GM21576 (cell line): ENCODE measurements at regions not wholly inside any gene's neighbourhood (a gene's known extent, or its start where the extent isn't known, plus 50 kb on each side); places are given as distances from the start of the nearest gene placed in this dataset.
A peak's percentile ranks its signal among the peaks of the same experiment; 100 is the strongest.
"Not testable (repeated sequence)": the region's sequence is repeated elsewhere in the genome, so short reads cannot be mapped to it uniquely, and the experiment has no call there.

Experiments used
- ATAC-seq: cut with Tn5 transposase; IDR thresholded peaks from one replicate; pipeline ENCODE4 v1.9.1; 2021; ENCODE audit warnings: mild to moderate bottlenecking, moderate library complexity; ENCODE audit not compliant: unreplicated experiment

GRCh38 chr6:47180633-47181032, 129.1 kb downstream of the TNFRSF21 start:
- ATAC-seq: no peak

GRCh38 chr6:47179286-47179685, 130.4 kb downstream of the TNFRSF21 start:
- ATAC-seq: no peak

DNA sequence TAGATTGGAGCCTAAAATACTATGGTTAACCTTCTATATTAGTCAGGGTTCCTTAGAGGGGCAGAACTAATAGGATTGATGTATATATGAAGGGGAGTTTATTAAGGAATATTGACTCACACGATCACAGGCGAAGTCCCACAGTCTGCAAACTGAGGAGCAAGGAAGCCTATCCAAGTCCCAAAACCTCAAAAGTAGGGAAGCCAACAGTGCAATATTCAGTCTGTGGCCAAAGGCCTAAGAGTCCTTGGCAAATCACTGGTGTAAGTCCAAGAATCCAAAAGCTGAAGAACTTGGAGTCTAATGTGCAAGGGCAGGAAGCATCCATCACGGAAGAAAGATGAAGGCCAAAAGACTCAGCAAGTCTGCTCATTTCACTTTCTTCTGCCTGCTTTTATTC, 133.5 kb upstream of the ADGRF1 start:
- no peak for ATAC-seq

DNA sequence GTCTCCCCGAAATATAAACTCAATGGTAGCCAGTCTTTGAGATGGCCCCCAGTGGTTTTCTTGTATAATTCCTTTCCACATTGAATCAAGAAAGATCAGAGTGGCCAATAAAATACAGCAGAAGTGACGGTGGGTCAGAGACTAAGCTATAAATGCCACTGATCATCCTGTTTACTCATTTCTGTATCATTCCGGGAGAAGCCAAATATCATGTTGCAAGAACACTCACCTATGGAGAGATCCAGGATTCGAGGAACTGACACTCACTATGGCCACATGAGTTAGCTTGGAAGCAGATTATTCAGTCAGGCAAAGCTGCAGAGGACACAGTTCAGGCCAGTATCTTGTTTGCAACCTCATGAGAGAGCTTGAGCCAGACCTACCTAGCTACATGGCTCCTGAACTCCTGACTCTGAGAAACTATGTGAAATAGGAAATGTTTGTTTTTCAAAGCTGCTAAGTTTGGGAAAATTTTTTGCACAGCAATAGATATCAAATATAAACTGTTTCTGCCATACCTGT, 132.4 kb upstream of the ADGRF1 start:
- no peak for ATAC-seq

DNA sequence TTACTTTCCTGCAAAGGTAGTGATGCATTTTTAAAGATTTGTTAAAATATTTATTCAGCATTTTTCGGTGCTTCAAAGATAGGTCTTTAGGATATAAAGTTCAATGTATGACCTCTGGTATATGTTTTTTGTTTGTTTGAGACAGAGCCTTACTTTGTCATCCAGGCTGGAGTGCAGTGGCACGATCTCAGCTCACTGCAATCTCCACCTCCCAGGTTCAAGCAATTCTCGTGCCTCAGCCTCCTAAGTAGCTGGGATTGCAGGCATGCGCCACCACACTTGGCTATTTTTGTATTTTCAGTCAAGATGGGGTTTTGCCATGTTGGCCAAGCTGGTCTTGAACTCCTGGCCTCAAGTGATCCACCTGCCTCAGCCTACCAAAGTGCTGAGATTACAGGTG, 131.9 kb upstream of the ADGRF1 start:
- not testable (repeated sequence) for ATAC-seq

GRCh38 chr6:47173145-47173544, 131.0 kb upstream of the ADGRF1 start:
- not testable (repeated sequence) for ATAC-seq

- ATAC-seq: no peak
Observed at GRCh38 chr6:47170617-47170947, 128.4 kb upstream of the ADGRF1 start.

GRCh38 chr6:47169785-47170616, 127.9 kb upstream of the ADGRF1 start:
- ATAC-seq: no peak

DNA sequence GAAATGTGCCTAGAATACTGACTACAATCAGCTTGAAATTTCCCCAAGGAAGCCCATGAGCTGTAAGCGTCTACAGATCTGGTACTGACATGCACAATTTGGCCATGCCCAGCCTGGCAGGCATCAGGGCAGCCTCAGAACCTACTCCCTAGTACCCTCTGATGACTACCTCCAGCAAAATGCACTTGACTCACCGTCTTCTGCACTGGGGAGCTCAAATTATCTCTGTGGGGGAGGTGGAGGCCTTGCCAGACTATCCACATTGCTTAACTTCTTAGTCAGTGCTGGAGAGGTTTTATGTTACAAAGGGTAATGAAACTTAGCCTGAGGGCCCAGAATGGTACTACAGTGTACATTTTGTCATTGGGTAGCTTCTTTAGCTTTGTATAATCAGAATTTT, 126.0 kb upstream of the ADGRF1 start:
- ATAC-seq: no peak

DNA sequence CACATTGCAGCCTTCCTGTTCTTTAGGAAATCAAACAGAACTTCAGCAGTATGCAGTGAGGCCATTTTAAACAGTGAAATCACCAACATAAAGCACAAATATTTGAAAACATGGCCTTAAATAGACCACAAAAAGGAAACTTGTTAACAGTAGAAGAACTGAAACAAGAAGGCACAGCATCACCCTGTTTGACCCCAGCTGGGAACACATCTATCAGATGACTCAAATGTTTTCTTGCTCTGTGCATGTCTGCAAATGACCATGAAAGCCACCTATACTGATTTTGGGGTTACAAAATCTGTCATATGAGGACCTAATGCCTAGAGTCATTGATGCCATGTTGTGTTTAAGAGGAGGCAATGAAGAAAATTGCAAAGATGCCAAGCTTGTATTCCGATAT, 123.8 kb upstream of the ADGRF1 start:
- ATAC-seq: peak; percentile 88

- ATAC-seq: no peak
Observed at GRCh38 chr6:47164877-47165276, 122.7 kb upstream of the ADGRF1 start.

DNA sequence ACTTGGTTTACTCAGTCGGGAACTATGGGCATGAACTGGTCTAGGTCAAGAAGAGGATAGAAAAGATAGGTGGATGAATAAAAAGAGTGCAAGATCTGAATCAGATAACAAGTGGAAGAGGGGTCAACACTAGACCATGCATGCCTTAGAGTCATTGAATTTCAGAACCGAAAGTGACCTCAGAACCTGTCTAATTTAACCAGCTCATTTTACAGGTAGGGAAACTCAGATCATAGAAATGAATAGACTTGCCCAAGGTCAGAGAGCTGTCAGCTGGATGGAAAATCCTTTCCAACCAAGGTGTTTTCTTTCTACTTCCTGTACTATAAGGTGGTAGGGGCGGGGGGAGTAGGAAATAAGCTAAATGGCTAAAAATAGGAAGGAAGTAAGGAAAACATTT, 121.4 kb upstream of the ADGRF1 start:
- no peak for ATAC-seq

GRCh38 chr6:47162793-47163192, 120.7 kb upstream of the ADGRF1 start:
- no peak for ATAC-seq

DNA sequence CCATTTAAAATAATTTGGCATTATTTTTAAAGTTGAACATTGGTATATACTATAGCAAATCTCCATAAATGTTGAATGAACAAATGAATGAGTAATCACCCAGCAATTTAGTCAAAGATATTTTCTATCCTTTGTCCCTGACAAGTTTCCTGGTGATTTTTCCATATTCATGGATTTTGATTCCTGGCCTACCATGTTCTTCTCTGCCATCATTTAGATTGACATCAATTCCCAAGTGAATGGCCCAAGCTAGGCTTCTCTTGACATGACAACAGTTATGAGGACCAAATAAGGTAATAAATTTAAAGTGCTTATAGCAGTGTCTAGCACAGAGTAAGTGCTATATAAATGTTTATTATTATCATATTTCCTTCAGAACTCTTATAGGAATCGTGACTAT, 120.1 kb upstream of the ADGRF1 start:
- no peak for ATAC-seq

- no peak for ATAC-seq
Observed at GRCh38 chr6:47161176-47161687, 119.1 kb upstream of the ADGRF1 start.

DNA sequence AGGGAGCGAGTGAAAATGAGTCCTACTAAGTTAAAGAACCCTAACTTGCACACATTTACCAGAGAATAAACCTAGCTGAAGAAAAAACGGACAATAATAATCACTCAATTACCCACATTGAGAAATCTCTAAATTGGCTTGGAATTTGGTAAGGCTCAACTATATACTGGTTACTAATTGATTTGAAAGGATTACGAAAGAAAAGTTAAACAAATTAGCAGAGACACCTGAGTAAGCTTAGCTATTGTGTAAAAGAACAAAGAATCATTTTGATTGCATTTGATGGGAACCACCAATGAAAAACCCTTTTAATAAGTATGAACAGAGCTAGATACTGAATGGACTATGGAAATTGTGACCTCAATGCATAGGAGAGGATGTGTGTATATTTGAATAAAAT, 118.6 kb upstream of the ADGRF1 start:
- no peak for ATAC-seq

DNA sequence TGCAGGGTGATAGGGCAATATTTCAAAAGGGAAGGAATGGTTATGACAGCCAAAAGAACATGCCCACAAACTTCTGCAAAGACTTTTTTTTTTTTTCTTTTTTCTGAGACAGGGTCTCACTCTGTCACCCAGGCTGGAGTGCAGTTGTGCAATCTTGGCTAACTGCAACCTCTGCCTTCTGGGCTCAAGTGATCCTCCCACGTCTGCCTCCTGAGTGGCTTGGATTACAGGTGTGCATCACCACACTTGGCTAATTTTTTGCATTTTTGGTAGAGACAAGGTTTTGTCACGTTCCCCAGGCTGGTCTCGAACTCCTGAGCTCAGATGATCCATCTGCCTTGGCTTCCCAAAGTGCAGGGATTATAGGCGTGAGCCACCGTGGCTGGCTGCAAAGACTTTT, 117.6 kb upstream of the ADGRF1 start:
- no peak for ATAC-seq

DNA sequence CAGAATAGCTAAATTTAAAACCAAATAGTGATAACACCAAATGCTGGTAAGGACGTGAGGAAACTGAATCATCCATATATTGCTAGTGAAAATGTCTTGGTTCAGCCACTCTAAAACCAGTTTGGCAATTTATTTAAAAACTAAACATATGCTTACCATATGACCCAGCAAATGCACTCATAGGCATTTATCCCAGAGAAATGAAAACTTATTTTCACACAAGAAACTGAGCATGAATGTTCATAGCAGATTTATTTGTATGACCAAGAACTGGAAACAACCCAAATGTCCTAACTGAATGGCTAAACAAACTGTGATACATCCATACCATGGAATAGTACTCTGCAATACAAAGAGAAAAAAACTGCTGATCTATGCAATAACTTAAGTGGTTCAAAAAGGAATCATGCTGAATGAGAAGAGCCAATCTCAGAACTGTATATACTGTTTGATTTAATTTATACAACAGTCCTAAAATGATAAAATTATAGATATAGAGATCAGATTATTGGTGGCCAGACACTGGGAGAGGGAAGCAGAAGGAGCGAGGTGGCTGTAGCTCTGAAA, 115.6 kb upstream of the ADGRF1 start:
- ATAC-seq: no peak

- no peak for ATAC-seq
Observed at GRCh38 chr6:47157063-47157462, 114.9 kb upstream of the ADGRF1 start.

- ATAC-seq: no peak
Observed at GRCh38 chr6:47156196-47156595, 114.1 kb upstream of the ADGRF1 start.

DNA sequence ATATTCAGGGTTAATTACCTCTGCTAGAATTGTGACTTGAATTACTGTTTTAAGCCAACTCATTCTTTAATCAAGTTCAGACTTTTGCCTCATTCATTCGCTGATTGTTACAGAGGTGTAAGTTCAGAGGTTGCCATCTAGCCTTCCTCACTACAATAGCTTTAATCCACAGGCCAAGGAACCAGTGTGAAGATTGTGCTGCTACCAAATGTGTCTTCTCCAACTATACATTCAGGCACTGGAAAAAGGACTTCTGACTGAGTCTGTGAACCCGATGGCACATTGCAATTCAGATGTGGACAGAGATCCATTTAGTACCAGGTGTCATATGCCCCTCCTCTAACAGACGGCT, 111.2 kb upstream of the ADGRF1 start:
- no peak for ATAC-seq

GRCh38 chr6:47152666-47153403, 110.7 kb upstream of the ADGRF1 start:
- ATAC-seq: no peak
